ENCODE measurements at regions not wholly inside any gene's neighbourhood (a gene's known extent, or its start where the extent isn't known, plus 50 kb on each side); places are given as distances from the start of the nearest gene placed in this dataset.
A peak's percentile ranks its signal among the peaks of the same experiment; 100 is the strongest.

- no peaks in the 10 kb centered on the region for H3K36me3 ChIP-seq (ENCODE audit: control insufficient read depth in 2 of 2, insufficient read depth in 1 of 2, low read length in 2 of 2)
- H3K27ac ChIP-seq (ENCODE audit: extremely low read depth, low read depth, low read length), result no peak overlapping the region
- no peak for TF ChIP-seq ZNF16 (tag by site-specific recombination; IDR thresholded peaks at IDR 0.05; ENCODE audit: low read depth)
- no peak for TF ChIP-seq ZBTB6 (tag by site-specific recombination; IDR thresholded peaks at IDR 0.05)
- TF ChIP-seq ZNF585B (tag by site-specific recombination; IDR thresholded peaks at IDR 0.05), result no peak
- TF ChIP-seq ZNF19 (tag by site-specific recombination; IDR thresholded peaks at IDR 0.05; ENCODE audit: low read depth), result no peak
- TF ChIP-seq HIC1 (tag by site-specific recombination; IDR thresholded peaks at IDR 0.05), result no peak
- TF ChIP-seq SP2 (tag by site-specific recombination; IDR thresholded peaks at IDR 0.05), result no peak
- TF ChIP-seq GLIS1 (tag by site-specific recombination; IDR thresholded peaks at IDR 0.05), result no peak
- TF ChIP-seq ZNF792 (tag by site-specific recombination; IDR thresholded peaks at IDR 0.05), result no peak
- TF ChIP-seq ZSCAN5A (tag by site-specific recombination; IDR thresholded peaks at IDR 0.05), result no peak
- no peak for TF ChIP-seq ZSCAN4 (tag by site-specific recombination; IDR thresholded peaks at IDR 0.05)
- no peak overlapping the region for H3K4me3 ChIP-seq (ENCODE audit: low read depth, low read length)
- ChIA-PET POLR2A (no interaction called here), CTCF (no interaction called here)
- peaks cover 18% of the 10 kb centered on the region for H3K4me1 ChIP-seq (ENCODE audit: control insufficient read depth, insufficient read depth, low read length)
- H3K9me3 ChIP-seq (ENCODE audit: control insufficient read depth, insufficient read depth, low read depth, low read length), result no peaks in the 10 kb centered on the region
Observed at GRCh38 chr18:49669403-49669802, 107.5 kb downstream of the LIPG start.

- Histone ChIP-seq H3K4me3 (ENCODE audit: low read depth, low read length) (no peak overlapping the region), H3K27ac (ENCODE audit: extremely low read depth, low read depth, low read length) (0 out of 2 replicates have a peak overlapping the region, but pooled peaks have one; percentile 16), H3K9me3 (ENCODE audit: control insufficient read depth, insufficient read depth, low read depth, low read length) (no peaks in the 10 kb centered on the region), H3K4me1 (ENCODE audit: control insufficient read depth, insufficient read depth, low read length) (peaks cover 21% of the 10 kb centered on the region), H3K36me3 (ENCODE audit: control insufficient read depth in 2 of 2, insufficient read depth in 1 of 2, low read length in 2 of 2) (no peaks in the 10 kb centered on the region)
- TF ChIP-seq PRDM6 (tag by site-specific recombination; IDR thresholded peaks at IDR 0.05) (no peak), ZNF530 (tag by site-specific recombination; IDR thresholded peaks at IDR 0.05; ENCODE audit: low read depth) (no peak), GLI4 (tag by site-specific recombination; IDR thresholded peaks at IDR 0.05) (no peak), ZNF398 (tag by site-specific recombination; IDR thresholded peaks at IDR 0.05) (no peak), GLIS1 (tag by site-specific recombination; IDR thresholded peaks at IDR 0.05) (peak; percentile 15; the same call in 1 of the 2 replicates), ZNF184 (tag by site-specific recombination; IDR thresholded peaks at IDR 0.05) (no peak)
- ChIA-PET POLR2A (interaction anchor here (0.6 to 0.7 kb wide), 2 partner anchors 13 to 21 kb away, joined by 3 to 5 read pairs; no protein-coding TSS in a partner anchor), CTCF (interaction anchor here (0.7 kb wide), 1 partner anchor 71 kb away, joined by 5 read pairs; no protein-coding TSS in a partner anchor)
Observed at GRCh38 chr18:49668574-49669275, 106.9 kb downstream of the LIPG start.

All from HEK293 (cell line).